Stimulated activated CD8-positive, alpha-beta memory T cell treated with anti-CD3 and anti-CD28 coated beads, Interleukin-2, amount 100 ng/mL, for 1 hour (primary cell): ENCODE measurements at regions not wholly inside any gene's neighbourhood (a gene's known extent, or its start where the extent isn't known, plus 50 kb on each side); places are given as distances from the start of the nearest gene placed in this dataset.

Experiments
- DNase-seq, 2 donors: peaks; one replicate each; pipeline ENCODE4 v3.0.0-alpha.2; 2020; ENCODE audit warnings: low read depth in 2 of 2

- no peak for DNase-seq
Observed at GRCh38 chr11:70872299-70872698, 380.1 kb downstream of the SHANK2 start.

- DNase-seq = no peak
Observed at GRCh38 chr11:70872955-70873735, 379.2 kb downstream of the SHANK2 start.

- no peak for DNase-seq
Observed at GRCh38 chr11:70873736-70874412, 378.5 kb downstream of the SHANK2 start.

- DNase-seq = no peak
Observed at GRCh38 chr11:70876685-70877084, 375.7 kb downstream of the SHANK2 start.

- DNase-seq = no peak
Observed at GRCh38 chr11:70877151-70877550, 375.2 kb downstream of the SHANK2 start.

- DNase-seq = no peak
Observed at GRCh38 chr11:70878366-70878765, 374.0 kb downstream of the SHANK2 start.

- DNase-seq = no peak
Observed at GRCh38 chr11:70879601-70880285, 372.6 kb downstream of the SHANK2 start.

- DNase-seq = no peak
Observed at GRCh38 chr11:70880416-70880815, 372.0 kb downstream of the SHANK2 start.

GRCh38 chr11:70881948-70882715 lies 370.2 kb downstream of the SHANK2 start:
- no peak for DNase-seq

- DNase-seq = no peak
Observed at GRCh38 chr11:70882716-70883085, 369.7 kb downstream of the SHANK2 start.

- no peak for DNase-seq
Observed at GRCh38 chr11:70883323-70883940, 368.9 kb downstream of the SHANK2 start.

- DNase-seq = no peak
Observed at GRCh38 chr11:70883973-70884623, 368.3 kb downstream of the SHANK2 start.

- no peak for DNase-seq
Observed at GRCh38 chr11:70885281-70886231, 366.8 kb downstream of the SHANK2 start.

GRCh38 chr11:70886256-70886655 lies 366.1 kb downstream of the SHANK2 start:
- no peak for DNase-seq

GRCh38 chr11:70886676-70887541 lies 365.5 kb downstream of the SHANK2 start:
- no peak for DNase-seq

- DNase-seq = no peak
Observed at GRCh38 chr11:70887542-70887827, 364.9 kb downstream of the SHANK2 start.

GRCh38 chr11:70888061-70888460 lies 364.3 kb downstream of the SHANK2 start:
- no peak for DNase-seq

- DNase-seq = no peak
Observed at GRCh38 chr11:70889411-70889810, 363.0 kb downstream of the SHANK2 start.

- DNase-seq = no peak
Observed at GRCh38 chr11:70891844-70892380, 360.5 kb downstream of the SHANK2 start.
